GM21737 (cell line): ENCODE measurements at regions not wholly inside any gene's neighbourhood (a gene's known extent, or its start where the extent isn't known, plus 50 kb on each side); places are given as distances from the start of the nearest gene placed in this dataset.
A peak's percentile ranks its signal among the peaks of the same experiment; 100 is the strongest.
"Not testable (repeated sequence)": the region's sequence is repeated elsewhere in the genome, so short reads cannot be mapped to it uniquely, and the experiment has no call there.

Experiments
- ATAC-seq: cut with Tn5 transposase; IDR thresholded peaks from one replicate; pipeline ENCODE4 v1.9.1; 2021; ENCODE audit warnings: mild to moderate bottlenecking, moderate library complexity; ENCODE audit not compliant: unreplicated experiment

- no peak for ATAC-seq
Measured at GRCh38 chr4:81786766-81787165, 315.1 kb upstream of the RASGEF1B start.

GRCh38 chr4:81786063-81786763 is 314.5 kb upstream of the RASGEF1B start:
- no peak for ATAC-seq

DNA sequence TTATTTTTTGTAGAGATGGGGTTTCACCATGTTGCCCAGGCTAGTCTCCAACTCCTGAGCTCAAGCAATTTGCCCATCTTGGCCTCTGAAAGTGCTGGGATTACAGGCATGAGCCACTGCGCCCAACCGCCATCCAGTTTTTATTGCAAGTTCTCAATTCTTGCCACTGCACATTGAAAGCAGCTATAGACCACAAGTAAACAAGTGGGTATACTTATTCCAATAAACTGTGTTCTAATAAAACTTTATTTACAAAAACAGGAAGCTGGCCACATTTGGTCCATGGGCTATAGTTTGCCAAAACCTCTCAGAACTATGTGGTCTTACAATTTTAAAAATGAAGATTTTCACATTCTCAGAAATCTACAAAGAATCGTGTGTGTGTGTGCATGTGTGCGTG is 313.6 kb upstream of the RASGEF1B start:
- ATAC-seq: no peak

DNA sequence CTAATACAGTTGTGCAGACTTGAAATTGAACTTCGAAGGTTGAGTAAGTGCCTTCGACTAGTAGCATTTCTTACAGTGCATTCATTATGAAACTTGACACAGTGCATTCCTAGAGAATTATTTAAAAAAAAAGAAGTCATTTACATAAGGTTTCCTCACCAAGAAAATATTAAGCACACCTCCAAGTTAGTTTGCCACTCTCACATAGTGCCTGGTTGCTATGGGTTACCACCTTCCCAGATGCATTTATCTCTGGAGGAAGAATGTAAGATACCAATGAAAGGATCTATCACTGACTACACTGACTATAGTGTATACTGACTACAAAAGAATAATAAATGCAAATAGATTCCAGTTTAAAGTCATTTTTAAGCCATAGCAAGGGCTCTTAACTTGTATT is 311.9 kb upstream of the RASGEF1B start:
- ATAC-seq: no peak

DNA sequence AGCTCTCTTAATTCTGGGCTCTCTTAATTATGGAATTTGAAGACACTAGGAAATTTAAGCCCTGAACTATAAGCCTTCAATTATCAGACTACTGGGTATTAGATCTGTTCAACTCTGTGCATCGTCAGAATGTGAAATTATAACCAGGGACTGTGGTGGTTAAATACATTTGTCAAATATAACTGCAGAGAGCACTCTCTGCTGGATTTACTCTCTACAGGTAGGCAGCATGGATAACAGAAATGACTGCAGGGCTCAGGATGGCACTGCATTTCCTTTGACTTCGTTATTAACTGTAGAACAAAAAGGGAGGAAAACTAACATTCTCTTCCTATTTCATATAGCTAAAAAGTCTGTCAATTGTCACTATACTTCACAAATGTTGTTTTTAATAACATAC is 310.1 kb upstream of the RASGEF1B start:
- ATAC-seq: no peak

- not testable (repeated sequence) for ATAC-seq
Measured at GRCh38 chr4:81777718-81778117, 306.0 kb upstream of the RASGEF1B start.

GRCh38 chr4:81776794-81777193 is 305.1 kb upstream of the RASGEF1B start:
- no peak for ATAC-seq

DNA sequence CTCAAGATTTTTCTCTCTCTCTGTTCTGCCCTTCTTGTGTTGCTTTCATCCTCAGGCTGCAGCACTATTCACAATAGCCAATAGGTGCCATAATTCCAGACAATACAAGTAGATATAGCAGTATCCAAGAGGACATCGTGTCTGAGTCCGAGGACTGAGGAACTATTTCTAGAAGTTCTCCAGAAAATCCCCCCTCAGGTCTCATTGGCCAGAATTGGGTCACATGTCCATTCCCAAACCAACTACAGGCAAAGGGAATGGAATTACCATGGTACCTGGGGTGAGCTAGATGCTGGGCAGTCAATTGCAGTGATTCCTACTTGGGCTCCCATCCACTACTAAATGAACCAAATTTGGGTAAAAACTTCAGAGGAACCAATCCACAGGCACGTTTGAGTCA is 301.9 kb upstream of the RASGEF1B start:
- ATAC-seq: no peak

GRCh38 chr4:81771721-81772120 is 300.0 kb upstream of the RASGEF1B start:
- no peak for ATAC-seq

- ATAC-seq: no peak
Measured at GRCh38 chr4:81769244-81769643, 297.5 kb upstream of the RASGEF1B start.

DNA sequence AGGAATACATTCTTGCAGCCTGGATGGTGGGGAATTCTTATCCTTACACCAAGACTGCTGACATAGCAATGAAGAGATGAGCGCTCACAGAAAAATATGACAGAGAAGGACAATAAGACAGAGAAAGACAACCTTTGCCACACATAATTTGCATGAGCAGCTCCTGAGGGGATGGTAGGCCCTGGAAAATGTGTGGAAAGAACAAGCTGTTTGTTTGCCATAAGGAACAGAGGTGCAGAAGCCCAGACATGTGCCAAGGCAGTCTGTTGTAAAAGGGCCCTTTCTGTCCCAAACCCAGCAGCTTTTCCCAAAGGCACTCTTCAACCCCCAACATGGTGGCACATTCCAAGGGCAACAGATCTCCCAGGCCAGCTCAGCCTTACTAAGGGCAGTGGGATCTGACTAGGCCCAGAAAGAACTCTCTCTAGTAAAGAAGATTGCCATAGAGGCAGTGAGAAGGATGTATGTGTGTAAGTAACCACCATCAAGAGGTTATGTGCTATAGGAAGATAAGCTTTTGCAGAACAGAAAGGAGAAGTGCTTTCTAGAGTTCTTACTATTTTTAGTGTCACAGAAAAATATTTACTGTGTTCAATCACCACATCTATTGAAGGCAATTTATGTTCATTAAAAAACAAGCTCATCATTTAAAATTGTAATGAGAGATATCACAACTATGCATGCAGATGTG is 287.0 kb upstream of the RASGEF1B start:
- ATAC-seq: no peak

DNA sequence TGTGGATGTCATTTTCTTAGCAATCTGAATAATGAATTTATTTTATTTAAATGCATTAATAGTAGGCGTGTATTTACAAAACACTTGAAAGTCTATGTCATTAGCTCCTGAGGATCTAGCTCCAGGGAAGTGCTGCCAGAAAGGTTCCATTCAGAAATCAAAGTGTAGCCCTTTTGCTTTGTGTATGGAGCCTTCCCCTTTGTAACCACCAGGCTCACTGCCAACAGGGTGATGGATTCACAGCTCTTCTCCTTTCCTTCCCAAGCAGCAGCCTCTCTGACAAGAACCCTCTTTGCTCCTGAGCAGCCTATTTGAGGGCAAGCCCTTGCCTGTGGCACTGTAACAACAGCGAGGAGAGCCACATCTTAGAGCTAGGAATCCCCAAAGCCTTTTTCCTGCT is 286.0 kb upstream of the RASGEF1B start:
- ATAC-seq: no peak

- peak; percentile 89 for ATAC-seq
Measured at GRCh38 chr4:81756973-81757372, 285.3 kb upstream of the RASGEF1B start.

GRCh38 chr4:81756042-81756441 is 284.3 kb upstream of the RASGEF1B start:
- ATAC-seq: no peak

GRCh38 chr4:81754169-81754568 is 282.5 kb upstream of the RASGEF1B start:
- no peak for ATAC-seq

DNA sequence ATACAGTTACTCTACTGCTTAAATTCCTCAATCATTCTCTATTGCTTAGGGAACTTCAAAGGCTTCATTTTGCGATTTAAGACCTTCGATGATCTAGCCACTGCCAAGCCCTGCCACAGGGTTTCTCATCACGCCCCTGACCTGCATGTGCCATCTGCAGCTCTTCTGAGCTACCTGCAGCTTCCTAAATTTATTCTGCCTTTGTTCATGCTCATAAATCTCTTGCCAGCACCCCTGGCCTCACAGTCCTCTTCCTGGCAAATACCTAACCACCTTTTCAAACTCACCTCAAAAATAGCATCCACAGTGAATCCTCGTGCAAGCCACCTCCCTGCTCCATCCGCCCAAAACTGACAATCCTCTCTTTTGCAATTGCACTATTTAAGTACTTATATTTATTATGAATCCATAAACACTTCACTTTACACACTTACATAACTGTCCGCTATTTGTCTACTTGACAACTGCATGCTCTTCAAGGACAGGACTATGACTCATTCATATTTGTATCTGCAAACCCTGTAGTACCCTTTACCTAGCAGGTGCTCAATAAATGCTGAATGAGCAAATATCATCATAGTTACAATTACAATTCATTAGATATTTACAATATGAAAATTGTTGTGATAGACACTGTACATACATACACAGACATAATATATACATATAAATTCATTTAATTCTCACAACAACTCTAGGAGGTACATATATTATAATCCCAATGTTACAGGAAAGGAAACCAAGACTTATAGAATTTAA is 280.0 kb upstream of the RASGEF1B start:
- no peak for ATAC-seq

GRCh38 chr4:81747242-81747930 is 275.7 kb upstream of the RASGEF1B start:
- no peak for ATAC-seq

DNA sequence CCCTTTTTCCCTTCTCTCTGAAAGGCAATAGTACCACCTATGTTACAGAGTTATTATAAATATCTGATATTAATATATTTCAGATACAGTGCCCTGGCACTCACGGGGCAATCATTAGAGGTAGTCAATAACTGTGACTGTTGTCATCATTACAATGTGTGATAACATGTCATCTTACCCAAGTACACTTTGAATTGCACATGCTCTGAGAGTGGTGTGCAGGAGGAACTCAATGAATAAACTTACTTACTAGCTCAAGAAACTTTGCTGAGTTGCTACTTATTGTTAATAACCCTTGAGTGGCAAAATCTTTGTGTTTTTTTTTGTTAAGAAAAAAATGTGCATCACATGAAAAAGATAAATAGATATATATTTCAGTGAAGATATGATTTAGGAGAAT is 275.1 kb upstream of the RASGEF1B start:
- no peak for ATAC-seq

- no peak for ATAC-seq
Measured at GRCh38 chr4:81746071-81746470, 274.4 kb upstream of the RASGEF1B start.

- no peak for ATAC-seq
Measured at GRCh38 chr4:81745050-81745449, 273.3 kb upstream of the RASGEF1B start.

- ATAC-seq: no peak
Measured at GRCh38 chr4:81743731-81744435, 272.2 kb upstream of the RASGEF1B start.
